HepG2 (cell line): ENCODE measurements at regions not wholly inside any gene's neighbourhood (a gene's known extent, or its start where the extent isn't known, plus 50 kb on each side); places are given as distances from the start of the nearest gene placed in this dataset.

Source experiments
- ETV6 ChIP-seq: sonication (generic); formaldehyde crosslinking; conservative IDR thresholded peaks from 2 replicates; pipeline ENCODE4 v1.4.0; 2020; ENCODE audit warnings: missing genetic modification reagents
- FLYWCH1 ChIP-seq: sonication (generic); formaldehyde crosslinking; IDR thresholded peaks from 2 replicates; pipeline ENCODE4 v1.8.1; 2023; ENCODE audit warnings: mild to moderate bottlenecking, missing genetic modification reagents
- NFATC3 ChIP-seq: sonication (generic); formaldehyde crosslinking; IDR thresholded peaks from 2 replicates; pipeline ENCODE4 v1.5.1; 2020; ENCODE audit warnings: mild to moderate bottlenecking, missing genetic modification reagents
- TF ChIP-seq, protein P1 (sequence below): sonication (generic); formaldehyde crosslinking; IDR thresholded peaks from 2 replicates; pipeline ENCODE4 v1.5.1; 2020; ENCODE audit warnings: mild to moderate bottlenecking, missing genetic modification reagents, moderate library complexity
- TF ChIP-seq, protein P2 (sequence below): sonication (generic); formaldehyde crosslinking; IDR thresholded peaks from 2 replicates; pipeline ENCODE4 v1.4.0; 2020; ENCODE audit warnings: missing genetic modification reagents, borderline replicate concordance
- TF ChIP-seq, protein P3 (sequence below): sonication (generic); formaldehyde crosslinking; IDR thresholded peaks from 2 replicates; pipeline ENCODE4 v1.4.0; 2020; ENCODE audit warnings: missing genetic modification reagents
- TF ChIP-seq, protein P4 (sequence below): sonication (generic); formaldehyde crosslinking; IDR thresholded peaks from 2 replicates; pipeline ENCODE4 v1.4.0; 2020; ENCODE audit warnings: missing genetic modification reagents

DNA sequence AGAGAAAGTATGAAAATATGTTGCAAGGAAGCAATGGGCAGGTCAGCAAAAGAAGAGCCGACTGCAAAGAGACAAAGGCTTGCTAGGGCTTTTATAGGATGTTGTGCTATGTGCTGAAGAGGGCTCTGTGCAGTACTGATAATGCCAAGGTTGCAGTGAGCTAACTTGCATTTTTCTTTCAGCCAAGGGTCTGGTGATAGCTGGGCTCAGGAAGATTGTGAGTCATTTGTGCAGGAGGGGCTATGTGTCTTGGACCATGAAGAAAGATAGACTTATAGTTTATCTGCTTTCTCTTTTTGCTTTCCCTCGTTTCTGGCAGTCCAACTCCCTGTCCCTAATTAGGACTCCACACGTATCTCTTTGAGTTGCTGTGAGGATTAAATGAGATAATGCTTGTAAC is 64.5 kb upstream of the LRIG1 start (continued):
- TF ChIP-seq, protein P1, sequence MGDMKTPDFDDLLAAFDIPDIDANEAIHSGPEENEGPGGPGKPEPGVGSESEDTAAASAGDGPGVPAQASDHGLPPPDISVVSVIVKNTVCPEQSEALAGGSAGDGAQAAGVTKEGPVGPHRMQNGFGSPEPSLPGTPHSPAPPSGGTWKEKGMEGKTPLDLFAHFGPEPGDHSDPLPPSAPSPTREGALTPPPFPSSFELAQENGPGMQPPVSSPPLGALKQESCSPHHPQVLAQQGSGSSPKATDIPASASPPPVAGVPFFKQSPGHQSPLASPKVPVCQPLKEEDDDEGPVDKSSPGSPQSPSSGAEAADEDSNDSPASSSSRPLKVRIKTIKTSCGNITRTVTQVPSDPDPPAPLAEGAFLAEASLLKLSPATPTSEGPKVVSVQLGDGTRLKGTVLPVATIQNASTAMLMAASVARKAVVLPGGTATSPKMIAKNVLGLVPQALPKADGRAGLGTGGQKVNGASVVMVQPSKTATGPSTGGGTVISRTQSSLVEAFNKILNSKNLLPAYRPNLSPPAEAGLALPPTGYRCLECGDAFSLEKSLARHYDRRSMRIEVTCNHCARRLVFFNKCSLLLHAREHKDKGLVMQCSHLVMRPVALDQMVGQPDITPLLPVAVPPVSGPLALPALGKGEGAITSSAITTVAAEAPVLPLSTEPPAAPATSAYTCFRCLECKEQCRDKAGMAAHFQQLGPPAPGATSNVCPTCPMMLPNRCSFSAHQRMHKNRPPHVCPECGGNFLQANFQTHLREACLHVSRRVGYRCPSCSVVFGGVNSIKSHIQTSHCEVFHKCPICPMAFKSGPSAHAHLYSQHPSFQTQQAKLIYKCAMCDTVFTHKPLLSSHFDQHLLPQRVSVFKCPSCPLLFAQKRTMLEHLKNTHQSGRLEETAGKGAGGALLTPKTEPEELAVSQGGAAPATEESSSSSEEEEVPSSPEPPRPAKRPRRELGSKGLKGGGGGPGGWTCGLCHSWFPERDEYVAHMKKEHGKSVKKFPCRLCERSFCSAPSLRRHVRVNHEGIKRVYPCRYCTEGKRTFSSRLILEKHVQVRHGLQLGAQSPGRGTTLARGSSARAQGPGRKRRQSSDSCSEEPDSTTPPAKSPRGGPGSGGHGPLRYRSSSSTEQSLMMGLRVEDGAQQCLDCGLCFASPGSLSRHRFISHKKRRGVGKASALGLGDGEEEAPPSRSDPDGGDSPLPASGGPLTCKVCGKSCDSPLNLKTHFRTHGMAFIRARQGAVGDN, result no peak
- TF ChIP-seq, protein P2, sequence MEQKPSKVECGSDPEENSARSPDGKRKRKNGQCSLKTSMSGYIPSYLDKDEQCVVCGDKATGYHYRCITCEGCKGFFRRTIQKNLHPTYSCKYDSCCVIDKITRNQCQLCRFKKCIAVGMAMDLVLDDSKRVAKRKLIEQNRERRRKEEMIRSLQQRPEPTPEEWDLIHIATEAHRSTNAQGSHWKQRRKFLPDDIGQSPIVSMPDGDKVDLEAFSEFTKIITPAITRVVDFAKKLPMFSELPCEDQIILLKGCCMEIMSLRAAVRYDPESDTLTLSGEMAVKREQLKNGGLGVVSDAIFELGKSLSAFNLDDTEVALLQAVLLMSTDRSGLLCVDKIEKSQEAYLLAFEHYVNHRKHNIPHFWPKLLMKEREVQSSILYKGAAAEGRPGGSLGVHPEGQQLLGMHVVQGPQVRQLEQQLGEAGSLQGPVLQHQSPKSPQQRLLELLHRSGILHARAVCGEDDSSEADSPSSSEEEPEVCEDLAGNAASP, result no peak
- TF ChIP-seq, protein P3, sequence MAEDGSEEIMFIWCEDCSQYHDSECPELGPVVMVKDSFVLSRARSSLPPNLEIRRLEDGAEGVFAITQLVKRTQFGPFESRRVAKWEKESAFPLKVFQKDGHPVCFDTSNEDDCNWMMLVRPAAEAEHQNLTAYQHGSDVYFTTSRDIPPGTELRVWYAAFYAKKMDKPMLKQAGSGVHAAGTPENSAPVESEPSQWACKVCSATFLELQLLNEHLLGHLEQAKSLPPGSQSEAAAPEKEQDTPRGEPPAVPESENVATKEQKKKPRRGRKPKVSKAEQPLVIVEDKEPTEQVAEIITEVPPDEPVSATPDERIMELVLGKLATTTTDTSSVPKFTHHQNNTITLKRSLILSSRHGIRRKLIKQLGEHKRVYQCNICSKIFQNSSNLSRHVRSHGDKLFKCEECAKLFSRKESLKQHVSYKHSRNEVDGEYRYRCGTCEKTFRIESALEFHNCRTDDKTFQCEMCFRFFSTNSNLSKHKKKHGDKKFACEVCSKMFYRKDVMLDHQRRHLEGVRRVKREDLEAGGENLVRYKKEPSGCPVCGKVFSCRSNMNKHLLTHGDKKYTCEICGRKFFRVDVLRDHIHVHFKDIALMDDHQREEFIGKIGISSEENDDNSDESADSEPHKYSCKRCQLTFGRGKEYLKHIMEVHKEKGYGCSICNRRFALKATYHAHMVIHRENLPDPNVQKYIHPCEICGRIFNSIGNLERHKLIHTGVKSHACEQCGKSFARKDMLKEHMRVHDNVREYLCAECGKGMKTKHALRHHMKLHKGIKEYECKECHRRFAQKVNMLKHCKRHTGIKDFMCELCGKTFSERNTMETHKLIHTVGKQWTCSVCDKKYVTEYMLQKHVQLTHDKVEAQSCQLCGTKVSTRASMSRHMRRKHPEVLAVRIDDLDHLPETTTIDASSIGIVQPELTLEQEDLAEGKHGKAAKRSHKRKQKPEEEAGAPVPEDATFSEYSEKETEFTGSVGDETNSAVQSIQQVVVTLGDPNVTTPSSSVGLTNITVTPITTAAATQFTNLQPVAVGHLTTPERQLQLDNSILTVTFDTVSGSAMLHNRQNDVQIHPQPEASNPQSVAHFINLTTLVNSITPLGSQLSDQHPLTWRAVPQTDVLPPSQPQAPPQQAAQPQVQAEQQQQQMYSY (CRISPR knock-in tag), result no peak
- TF ChIP-seq, protein P4, sequence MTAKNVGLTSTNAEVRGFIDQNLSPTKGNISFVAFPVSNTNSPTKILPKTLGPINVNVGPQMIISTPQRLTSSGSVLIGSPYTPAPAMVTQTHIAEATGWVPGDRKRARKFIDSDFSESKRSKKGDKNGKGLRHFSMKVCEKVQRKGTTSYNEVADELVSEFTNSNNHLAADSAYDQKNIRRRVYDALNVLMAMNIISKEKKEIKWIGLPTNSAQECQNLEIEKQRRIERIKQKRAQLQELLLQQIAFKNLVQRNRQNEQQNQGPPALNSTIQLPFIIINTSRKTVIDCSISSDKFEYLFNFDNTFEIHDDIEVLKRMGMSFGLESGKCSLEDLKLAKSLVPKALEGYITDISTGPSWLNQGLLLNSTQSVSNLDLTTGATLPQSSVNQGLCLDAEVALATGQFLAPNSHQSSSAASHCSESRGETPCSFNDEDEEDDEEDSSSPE (CRISPR knock-in tag), result no peak
- TF ChIP-seq FLYWCH1, result no peak
- no peak for TF ChIP-seq ETV6 (CRISPR knock-in tag)
- TF ChIP-seq NFATC3, result no peak
